H9 (cell line): ENCODE measurements at regions not wholly inside any gene's neighbourhood (a gene's known extent, or its start where the extent isn't known, plus 50 kb on each side); places are given as distances from the start of the nearest gene placed in this dataset.

Experiments used
- DNase-seq: peaks from one replicate; pipeline ENCODE4 v3.0.0-alpha.2; 2017
- H2AFZ ChIP-seq: one replicate; pipeline ENCODE4 v1.6.1; 2013; ENCODE audit warnings: mild to moderate bottlenecking, low read length, control low read depth, moderate library complexity
- H2AK5ac ChIP-seq: 2 replicates; pipeline ENCODE4 v1.6.1; 2013; ENCODE audit warnings: low read length, control low read depth, mixed read lengths; ENCODE audit not compliant: insufficient read length
- H2BK120ac ChIP-seq: one replicate; pipeline ENCODE4 v1.6.1; 2013; ENCODE audit warnings: low read depth, mild to moderate bottlenecking, low read length, control low read depth, inconsistent platforms; ENCODE audit not compliant: poor library complexity, severe bottlenecking
- H2BK12ac ChIP-seq: 2 replicates; pipeline ENCODE4 v1.6.1; 2013; ENCODE audit warnings: low read length, control low read depth, mixed read lengths, low read depth; ENCODE audit not compliant: insufficient read length
- H2BK15ac ChIP-seq: 2 replicates; pipeline ENCODE4 v1.6.1; 2013; ENCODE audit warnings: low read depth, low read length, control low read depth
- H2BK20ac ChIP-seq: one replicate; pipeline ENCODE4 v1.6.1; 2013; ENCODE audit warnings: low read depth, mild to moderate bottlenecking, low read length, control low read depth, inconsistent platforms; ENCODE audit not compliant: poor library complexity, severe bottlenecking
- H2BK5ac ChIP-seq: 2 replicates; pipeline ENCODE4 v1.6.1; 2013; ENCODE audit warnings: low read length, control low read depth, mixed read lengths; ENCODE audit not compliant: insufficient read length
- H3K14ac ChIP-seq: 2 replicates; pipeline ENCODE4 v1.6.1; 2013; ENCODE audit warnings: low read length, control low read depth; ENCODE audit not compliant: insufficient read depth
- H3K18ac ChIP-seq: 2 replicates; pipeline ENCODE4 v1.6.1; 2013; ENCODE audit warnings: low read depth, mild to moderate bottlenecking, mixed read lengths, low read length, control low read depth; ENCODE audit not compliant: insufficient read length
- H3K23ac ChIP-seq: 2 replicates; pipeline ENCODE4 v1.6.1; 2013; ENCODE audit warnings: low read length, control low read depth, mixed read lengths, low read depth; ENCODE audit not compliant: insufficient read length
- H3K23me2 ChIP-seq: 2 replicates; pipeline ENCODE4 v1.6.1; 2013; ENCODE audit warnings: low read depth, mild to moderate bottlenecking, mixed read lengths, low read length, control low read depth; ENCODE audit not compliant: insufficient read length, poor library complexity, severe bottlenecking
- H3K27ac ChIP-seq: 2 replicates; pipeline ENCODE4 v1.5.1; 2013; ENCODE audit warnings: low read length, control low read depth, mixed read lengths, low read depth; ENCODE audit not compliant: insufficient read length
- H3K27me3 ChIP-seq: 2 replicates; pipeline ENCODE4 v1.6.1; 2013; ENCODE audit warnings: low read length, control low read depth, inconsistent platforms; ENCODE audit not compliant: insufficient read depth
- H3K4ac ChIP-seq: 2 replicates; pipeline ENCODE4 v1.6.1; 2013; ENCODE audit warnings: low read depth, mild to moderate bottlenecking, control low read depth, inconsistent platforms, low read length, moderate library complexity
- H3K4me1 ChIP-seq: 2 replicates; pipeline ENCODE4 v1.6.1; 2013; ENCODE audit warnings: low read length, control low read depth, inconsistent platforms; ENCODE audit not compliant: insufficient read depth
- H3K4me2 ChIP-seq: 2 replicates; pipeline ENCODE4 v1.6.1; 2013; ENCODE audit warnings: low read length, control low read depth, mixed read lengths; ENCODE audit not compliant: insufficient read length, insufficient read depth
- H3K56ac ChIP-seq: 2 replicates; pipeline ENCODE4 v1.6.1; 2013; ENCODE audit warnings: low read depth, mild to moderate bottlenecking, mixed read lengths, low read length, control low read depth; ENCODE audit not compliant: insufficient read length
- H3K79me1 ChIP-seq: 2 replicates; pipeline ENCODE4 v1.6.1; 2013; ENCODE audit warnings: low read depth, mild to moderate bottlenecking, moderate library complexity, low read length, control low read depth, inconsistent platforms; ENCODE audit not compliant: insufficient read depth, poor library complexity, severe bottlenecking
- H3K79me2 ChIP-seq: 2 replicates; pipeline ENCODE4 v1.6.1; 2013; ENCODE audit warnings: low read length, control low read depth, inconsistent platforms; ENCODE audit not compliant: insufficient read depth
- H3K9ac ChIP-seq: 2 replicates; pipeline ENCODE4 v1.6.1; 2013; ENCODE audit warnings: low read length, control low read depth, mixed read lengths; ENCODE audit not compliant: insufficient read length; ENCODE audit errors: extremely low read depth
- H3K9me3 ChIP-seq: one replicate; pipeline ENCODE4 v1.6.1; 2013; ENCODE audit warnings: low read depth, low read length, inconsistent platforms; ENCODE audit not compliant: control insufficient read depth
- H3T11ph ChIP-seq: one replicate; pipeline ENCODE4 v1.6.1; 2013; ENCODE audit warnings: mild to moderate bottlenecking, low read length, control low read depth, inconsistent platforms
- H4K20me1 ChIP-seq: one replicate; pipeline ENCODE4 v1.6.1; 2013; ENCODE audit not compliant: control insufficient read depth, insufficient read length, insufficient read depth
- H4K5ac ChIP-seq: 2 replicates; pipeline ENCODE4 v1.6.1; 2013; ENCODE audit warnings: low read depth, mild to moderate bottlenecking, mixed read lengths, low read length, control low read depth; ENCODE audit not compliant: insufficient read length
- H4K8ac ChIP-seq: replicated peaks from 2 replicates; pipeline ENCODE4 v1.6.1; 2013; ENCODE audit warnings: low read length, control low read depth, mixed read lengths, low read depth; ENCODE audit not compliant: insufficient read length
- H4K91ac ChIP-seq: 2 replicates; pipeline ENCODE4 v1.6.1; 2013; ENCODE audit warnings: low read depth, mild to moderate bottlenecking, moderate library complexity, mixed read lengths, low read length, control low read depth; ENCODE audit not compliant: insufficient read length
- H3K27ac Mint-ChIP-seq, 3 experiments: 2 replicates in 2 of 3; 3 replicates in 1 of 3; pipeline ENCODE4 v1.8.0; 2020 to 2021; ENCODE audit warnings: mixed read lengths in 3 of 3, mild to moderate bottlenecking in 1 of 3, moderate library complexity in 1 of 3
- H3K27me3 Mint-ChIP-seq: 2 replicates; pipeline ENCODE4 v1.8.0; 2021; ENCODE audit warnings: low read depth, mild to moderate bottlenecking, moderate library complexity, mixed read lengths
- H3K36me3 Mint-ChIP-seq, 3 experiments: 2 replicates in 2 of 3; 3 replicates in 1 of 3; pipeline ENCODE4 v1.8.0; 2020 to 2021; ENCODE audit warnings: low read depth in 3 of 3, mixed read lengths in 3 of 3; ENCODE audit not compliant: insufficient read depth in 1 of 3
- H3K4me1 Mint-ChIP-seq, 2 experiments: 2 replicates each; pipeline ENCODE4 v1.8.0; 2020; ENCODE audit warnings: mixed read lengths in 2 of 2
- H3K4me3 Mint-ChIP-seq, 2 experiments: 2 replicates in 1 of 2; 3 replicates in 1 of 2; pipeline ENCODE4 v1.8.0; 2020 to 2021; ENCODE audit warnings: mild to moderate bottlenecking in 2 of 2, mixed read lengths in 2 of 2, moderate library complexity in 1 of 2
- H3K9me3 Mint-ChIP-seq, 2 experiments: 2 replicates in 1 of 2; 3 replicates in 1 of 2; pipeline ENCODE4 v1.8.0; 2020; ENCODE audit warnings: mild to moderate bottlenecking in 2 of 2, mixed read lengths in 2 of 2, moderate library complexity in 1 of 2
- CTCF ChIP-seq: fragments of 200-600 bp; sonication (generic); conservative IDR thresholded peaks from 3 replicates; pipeline ENCODE4 v1.8.0; 2021; ENCODE audit warnings: antibody characterized with exemption, mild to moderate bottlenecking
- whole genome bisulfite sequencing: extraction: QIAGEN DNeasy Blood & Tissue Kit; methylation state at CpG from one replicate; pipeline ENCODE4 v1.1.7; 2013; ENCODE audit warnings: missing lambda C conversion rate, low lambda C conversion rate, mixed read lengths; ENCODE audit not compliant: insufficient read length; ENCODE audit errors: extremely low coverage; 5-methylcytosine and 5-hydroxymethylcytosine counted together

GRCh38 chr14:28629328-28630004 lies 137.1 kb upstream of the FOXG1 start:
- H3K9me3 Mint-ChIP-seq: peaks cover 11 to 12% of the 10 kb centered on the region in 2 experiments; a peak in 4 of 5 replicates
- Histone ChIP-seq H4K20me1 (no peaks in the 10 kb centered on the region), H3K9ac (no peak overlapping the region), H2BK20ac (no peak overlapping the region), H4K91ac (no peak overlapping the region), H3K9me3 (no peaks in the 10 kb centered on the region), H4K8ac (no peak overlapping the region), H3K23ac (no peak overlapping the region), H3K18ac (no peak overlapping the region), H3T11ph (no peak overlapping the region), H3K27me3 (no peaks in the 10 kb centered on the region), H2BK15ac (no peak overlapping the region), H3K56ac (no peak overlapping the region), H2AFZ (no peak overlapping the region), H3K4ac (no peak overlapping the region), H3K27ac (no peak overlapping the region), H3K79me1 (no peaks in the 10 kb centered on the region), H2BK5ac (no peak overlapping the region), H3K79me2 (no peaks in the 10 kb centered on the region), H3K14ac (no peak overlapping the region), H4K5ac (no peak overlapping the region), H3K4me2 (no peak overlapping the region), H2AK5ac (no peak overlapping the region), H3K4me1 (no peaks in the 10 kb centered on the region), H2BK120ac (no peak overlapping the region), H3K23me2 (no peaks in the 10 kb centered on the region), H2BK12ac (no peak overlapping the region)
- TF ChIP-seq CTCF: no peak
- DNase-seq: no peak
- H3K4me1 Mint-ChIP-seq: no peaks in the 10 kb centered on the region
- H3K36me3 Mint-ChIP-seq: peaks cover 0 to 9% (median 0%) of the 10 kb centered on the region in 3 experiments; a peak in 3 of 7 replicates
- H3K27me3 Mint-ChIP-seq: no peaks in the 10 kb centered on the region; the same call in 1 of the 2 replicates
- H3K4me3 Mint-ChIP-seq: no peak overlapping the region
- no CpG with 5 or more reads among the region's 4 CpGs for WGBS
- no peak overlapping the region for H3K27ac Mint-ChIP-seq
